B cell (primary cell): ENCODE measurements at regions not wholly inside any gene's neighbourhood (a gene's known extent, or its start where the extent isn't known, plus 50 kb on each side); places are given as distances from the start of the nearest gene placed in this dataset.

Experiments used
- ATAC-seq: fragments of 200-7000 bp; cut with Tn5 transposase; one replicate; pipeline ENCODE4 v1.10.0; 2021; ENCODE audit warnings: low read depth, mild to moderate bottlenecking, moderate number of reproducible peaks, moderate library complexity
- CTCF ChIA-PET: fragments of 350-600 bp; sonication (Branson Sonifier 250); formaldehyde crosslinking; loops from one replicate; lab custom pipeline; 2021; ENCODE audit warnings: antibody characterized with exemption, inconsistent platforms; lab: Charles Lee
- POLR2A ChIA-PET: fragments of 350-600 bp; sonication (Branson Sonifier 250); formaldehyde crosslinking; loops from one replicate; lab custom pipeline; 2021; ENCODE audit warnings: antibody characterized with exemption; lab: Charles Lee
- DNase-seq: peaks from one replicate; pipeline ENCODE4 v3.0.0; 2013
- H2AFZ ChIP-seq: 2 replicates; pipeline ENCODE4 v1.6.1; 2012; ENCODE audit warnings: mild to moderate bottlenecking, low read depth, low read length; ENCODE audit not compliant: insufficient read depth, poor library complexity, severe bottlenecking
- H3K27ac ChIP-seq, 2 donors: 1 replicate in 1 of 2; 2 replicates in 1 of 2; pipeline ENCODE4 v1.5.1; 2012 to 2013; ENCODE audit warnings: low read length in 2 of 2, mild to moderate bottlenecking in 2 of 2, moderate library complexity in 1 of 2
- H3K27me3 ChIP-seq, 4 experiments: fragments of 200-600 bp in 1 of 4; sonication (generic) in 1 of 4; replicated peaks in 1 of 4; 1 replicate in 2 of 4; 2 replicates in 2 of 4; pipeline versions ENCODE4 v1.6.1 to v1.7.0; 2013 to 2016; ENCODE audit warnings: low read length in 3 of 4, mild to moderate bottlenecking in 2 of 4, mixed read lengths in 1 of 4, moderate library complexity in 1 of 4; ENCODE audit not compliant: insufficient read depth in 4 of 4, control insufficient read depth in 3 of 4; ENCODE audit errors: control extremely low read depth in 1 of 4
- H3K36me3 ChIP-seq, 2 experiments: replicated peaks in 1 of 2; 1 replicate in 1 of 2; 2 replicates in 1 of 2; pipeline versions ENCODE4 v1.6.1 to v1.7.1; 2013; ENCODE audit warnings: low read length in 1 of 2; ENCODE audit not compliant: insufficient read depth in 2 of 2, control insufficient read depth in 1 of 2; ENCODE audit errors: control extremely low read depth in 1 of 2, extremely low read depth in 1 of 2
- H3K4me1 ChIP-seq, 2 donors: fragments of 200-600 bp in 1 of 2; sonication (generic) in 1 of 2; 1 replicate in 1 of 2; 2 replicates in 1 of 2; pipeline versions ENCODE4 v1.5.1 to v1.6.1; 2013 to 2017; ENCODE audit warnings: low read length in 2 of 2; ENCODE audit not compliant: control insufficient read depth in 2 of 2, insufficient read depth in 2 of 2
- H3K4me2 ChIP-seq: replicated peaks from 2 replicates; pipeline ENCODE3; 2012; ENCODE audit warnings: mild to moderate bottlenecking, low read depth, low read length; ENCODE audit not compliant: poor library complexity, severe bottlenecking
- H3K4me3 ChIP-seq, 5 experiments: fragments of 200-600 bp in 1 of 5; sonication (generic) in 1 of 5; 1 replicate in 3 of 5; 2 replicates in 2 of 5; pipeline versions ENCODE4 v1.5.1 to v1.7.0; 2011 to 2016; ENCODE audit warnings: low read length in 4 of 5, mild to moderate bottlenecking in 4 of 5, low read depth in 2 of 5, control low read depth in 1 of 5, moderate library complexity in 1 of 5; ENCODE audit not compliant: insufficient read depth in 1 of 5; ENCODE audit errors: control extremely low read depth in 1 of 5, extremely low read depth in 1 of 5
- H3K79me2 ChIP-seq: fragments of 200-600 bp; sonication (generic); one replicate; pipeline ENCODE4 v1.6.0; 2016; ENCODE audit warnings: low read length; ENCODE audit not compliant: control insufficient read depth, insufficient read depth
- H3K9ac ChIP-seq: fragments of 200-600 bp; sonication (generic); 2 replicates; pipeline ENCODE4 v1.6.1; 2017; ENCODE audit warnings: mild to moderate bottlenecking, low read length, moderate library complexity
- H3K9me3 ChIP-seq, 3 donors: one replicate each; pipeline versions ENCODE4 v1.6.1 to v1.7.1; 2013; ENCODE audit warnings: low read length in 2 of 3; ENCODE audit not compliant: control insufficient read depth in 2 of 3, insufficient read depth in 1 of 3; ENCODE audit errors: control extremely low read depth in 1 of 3
- H4K20me1 ChIP-seq: 2 replicates; pipeline ENCODE4 v1.6.0; 2012; ENCODE audit warnings: mild to moderate bottlenecking, low read length; ENCODE audit not compliant: insufficient read depth, control insufficient read depth, poor library complexity, severe bottlenecking
- H3K27ac Mint-ChIP-seq: one replicate; pipeline ENCODE4 v1.8.0; 2021; ENCODE audit warnings: mixed read lengths
- H3K27me3 Mint-ChIP-seq: one replicate; pipeline ENCODE4 v1.8.0; 2021; ENCODE audit warnings: mixed read lengths
- H3K4me1 Mint-ChIP-seq: one replicate; pipeline ENCODE4 v1.8.0; 2021; ENCODE audit warnings: mixed read lengths
- H3K4me3 Mint-ChIP-seq: one replicate; pipeline ENCODE4 v1.8.0; 2021; ENCODE audit warnings: mixed read lengths
- H3K9me3 Mint-ChIP-seq: one replicate; pipeline ENCODE4 v1.8.0; 2022; ENCODE audit warnings: mixed read lengths; ENCODE audit not compliant: insufficient read depth
- EZH2 ChIP-seq: IDR thresholded peaks from 2 replicates; pipeline ENCODE4 v1.6.1; 2012; ENCODE audit warnings: borderline replicate concordance, low read depth, mild to moderate bottlenecking, moderate library complexity, low read length; ENCODE audit not compliant: insufficient read depth, poor library complexity, severe bottlenecking
- WGBS: methylation state at CpG from one replicate; pipeline ENCODE4 v1.1.5; 2013; ENCODE audit warnings: missing lambda C conversion rate; ENCODE audit not compliant: insufficient coverage; 5-methylcytosine and 5-hydroxymethylcytosine counted together
- intact Hi-C: fragments of 100-400 bp; cut with micrococcal nuclease; formaldehyde crosslinking; loops from one replicate; pipeline ENCODE4 v1.10.0; 2022
- TF ChIP-seq, protein P1 (sequence below): fragments of 200-600 bp; IDR thresholded peaks from one replicate; pipeline ENCODE4 v1.8.0; 2022; ENCODE audit warnings: antibody characterized with exemption, mild to moderate bottlenecking

GRCh38 chr2:220961143-220961860 is 610.8 kb downstream of the EPHA4 start:
- intact Hi-C loops, result no loop called here
- H3K9me3 Mint-ChIP-seq, result no peaks in the 10 kb centered on the region
- POLR2A ChIA-PET, result no interaction called here
- TF ChIP-seq, protein P1, sequence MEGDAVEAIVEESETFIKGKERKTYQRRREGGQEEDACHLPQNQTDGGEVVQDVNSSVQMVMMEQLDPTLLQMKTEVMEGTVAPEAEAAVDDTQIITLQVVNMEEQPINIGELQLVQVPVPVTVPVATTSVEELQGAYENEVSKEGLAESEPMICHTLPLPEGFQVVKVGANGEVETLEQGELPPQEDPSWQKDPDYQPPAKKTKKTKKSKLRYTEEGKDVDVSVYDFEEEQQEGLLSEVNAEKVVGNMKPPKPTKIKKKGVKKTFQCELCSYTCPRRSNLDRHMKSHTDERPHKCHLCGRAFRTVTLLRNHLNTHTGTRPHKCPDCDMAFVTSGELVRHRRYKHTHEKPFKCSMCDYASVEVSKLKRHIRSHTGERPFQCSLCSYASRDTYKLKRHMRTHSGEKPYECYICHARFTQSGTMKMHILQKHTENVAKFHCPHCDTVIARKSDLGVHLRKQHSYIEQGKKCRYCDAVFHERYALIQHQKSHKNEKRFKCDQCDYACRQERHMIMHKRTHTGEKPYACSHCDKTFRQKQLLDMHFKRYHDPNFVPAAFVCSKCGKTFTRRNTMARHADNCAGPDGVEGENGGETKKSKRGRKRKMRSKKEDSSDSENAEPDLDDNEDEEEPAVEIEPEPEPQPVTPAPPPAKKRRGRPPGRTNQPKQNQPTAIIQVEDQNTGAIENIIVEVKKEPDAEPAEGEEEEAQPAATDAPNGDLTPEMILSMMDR, result no peak
- no peak for TF ChIP-seq EZH2
- no peaks in the 10 kb centered on the region for H3K79me2 ChIP-seq
- H3K27me3 Mint-ChIP-seq, result peaks cover 10% of the 10 kb centered on the region
- H3K4me1 Mint-ChIP-seq, result no peaks in the 10 kb centered on the region
- CTCF ChIA-PET, result interaction anchor here (0.7 kb wide), 1 partner anchor 20 kb away, joined by 3 read pairs; no protein-coding TSS in a partner anchor
- H3K27me3 ChIP-seq, result no peaks in the 10 kb centered on the region
- WGBS, result 100% methylated on average over 1 of the region's 2 CpGs
- no peaks in the 10 kb centered on the region for H3K9me3 ChIP-seq
- H3K4me3 Mint-ChIP-seq, result no peak overlapping the region
- H3K4me2 ChIP-seq, result no peak overlapping the region
- no peaks in the 10 kb centered on the region for H3K36me3 ChIP-seq
- H3K4me1 ChIP-seq, result no peaks in the 10 kb centered on the region
- H3K27ac ChIP-seq, result no peak overlapping the region
- H3K4me3 ChIP-seq, result no peak overlapping the region
- no peak overlapping the region for H3K9ac ChIP-seq
- no peak overlapping the region for H2AFZ ChIP-seq
- H4K20me1 ChIP-seq, result no peaks in the 10 kb centered on the region
- no peak overlapping the region for H3K27ac Mint-ChIP-seq
- DNase-seq (no peak), ATAC-seq (no peak)

DNA sequence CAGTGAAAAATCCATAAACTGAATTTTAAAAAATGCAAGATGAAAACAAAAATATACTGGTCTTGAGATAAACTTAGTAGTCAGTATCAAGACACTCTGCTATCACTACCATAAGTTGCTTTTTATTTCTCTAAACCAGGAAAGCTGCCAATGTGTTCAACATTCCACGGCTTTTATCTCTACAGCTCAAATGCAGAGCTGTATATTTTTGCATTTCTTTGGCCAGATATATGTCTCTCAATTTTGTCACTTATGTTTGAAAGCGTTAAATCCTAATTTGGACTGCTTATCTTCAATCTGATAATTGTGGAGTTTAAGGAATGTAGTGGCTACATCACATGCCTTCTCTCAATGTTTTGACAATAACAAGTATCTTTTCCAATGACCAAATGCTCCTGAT is 609.5 kb downstream of the EPHA4 start:
- Histone ChIP-seq H3K9me3 (no peaks in the 10 kb centered on the region), H3K36me3 (no peaks in the 10 kb centered on the region), H3K4me3 (no peak overlapping the region), H3K27ac (no peak overlapping the region), H2AFZ (no peak overlapping the region), H3K9ac (no peak overlapping the region), H3K79me2 (no peaks in the 10 kb centered on the region), H3K4me1 (no peaks in the 10 kb centered on the region), H4K20me1 (no peaks in the 10 kb centered on the region), H3K27me3 (no peaks in the 10 kb centered on the region), H3K4me2 (no peak overlapping the region)
- ChIA-PET POLR2A (no interaction called here), CTCF (no interaction called here)
- Mint-ChIP-seq H3K27me3 (peaks cover under 1% of the 10 kb centered on the region), H3K4me3 (no peak overlapping the region), H3K9me3 (no peaks in the 10 kb centered on the region), H3K27ac (no peak overlapping the region), H3K4me1 (no peaks in the 10 kb centered on the region)
- no CpG with 5 or more reads among the region's 2 CpGs for WGBS
- TF ChIP-seq, protein P1, result no peak
- no peak for TF ChIP-seq EZH2
- ATAC-seq, result no peak
- intact Hi-C loops, result no loop called here
- no peak for DNase-seq
